Ishikawa (cell line): ENCODE measurements at regions not wholly inside any gene's neighbourhood (a gene's known extent, or its start where the extent isn't known, plus 50 kb on each side); places are given as distances from the start of the nearest gene placed in this dataset.

Source experiments
- CREB1 ChIP-seq: IDR thresholded peaks from 2 replicates; pipeline ENCODE4 v1.6.1; 2012; ENCODE audit warnings: low read depth
- EGR1 ChIP-seq: IDR thresholded peaks from 2 replicates; pipeline ENCODE4 v1.6.1; 2012
- FOXM1 ChIP-seq: IDR thresholded peaks from 2 replicates; pipeline ENCODE4 v1.6.1; 2012; ENCODE audit warnings: low read depth, borderline replicate concordance
- MAX ChIP-seq: IDR thresholded peaks from 2 replicates; pipeline ENCODE4 v1.6.1; 2012
- NFIC ChIP-seq: IDR thresholded peaks from 2 replicates; pipeline ENCODE4 v1.6.1; 2012
- RAD21 ChIP-seq: IDR thresholded peaks from 2 replicates; pipeline ENCODE4 v1.6.1; 2012; ENCODE audit warnings: low read depth
- REST ChIP-seq: IDR thresholded peaks from 2 replicates; pipeline ENCODE4 v1.6.1; 2012; ENCODE audit warnings: low read depth, mild to moderate bottlenecking
- TAF1 ChIP-seq: IDR thresholded peaks from 2 replicates; pipeline ENCODE4 v1.6.1; 2012; ENCODE audit warnings: low read depth, mild to moderate bottlenecking
- TCF12 ChIP-seq: IDR thresholded peaks from 2 replicates; pipeline ENCODE4 v1.6.1; 2012; ENCODE audit warnings: low read depth
- TEAD4 ChIP-seq: IDR thresholded peaks from 2 replicates; pipeline ENCODE4 v1.6.1; 2012

GRCh38 chr13:76129305-76130000 lies 493.3 kb downstream of the LMO7 start:
- TF ChIP-seq RAD21, result no peak
- no peak for TF ChIP-seq TEAD4
- TF ChIP-seq MAX, result no peak
- no peak for TF ChIP-seq CREB1
- no peak for TF ChIP-seq TAF1
- TF ChIP-seq REST, result no peak
- TF ChIP-seq TCF12, result no peak
- no peak for TF ChIP-seq NFIC
- TF ChIP-seq EGR1, result no peak
- no peak for TF ChIP-seq FOXM1
